Neutrophil (primary cell): ENCODE measurements at regions not wholly inside any gene's neighbourhood (a gene's known extent, or its start where the extent isn't known, plus 50 kb on each side); places are given as distances from the start of the nearest gene placed in this dataset.

Source experiments
- H3K27ac ChIP-seq: fragments of 200-600 bp; sonication (generic); 2 replicates; pipeline ENCODE4 v1.5.1; 2016; ENCODE audit warnings: mild to moderate bottlenecking, moderate library complexity
- H3K27me3 ChIP-seq: fragments of 200-600 bp; sonication (generic); 2 replicates; pipeline ENCODE4 v1.6.0; 2016; ENCODE audit warnings: mild to moderate bottlenecking
- H3K36me3 ChIP-seq: fragments of 200-600 bp; sonication (generic); 2 replicates; pipeline ENCODE4 v1.5.1; 2017
- H3K4me1 ChIP-seq, 2 experiments: fragments of 200-600 bp in 1 of 2; sonication (generic) in 1 of 2; 1 replicate in 1 of 2; 2 replicates in 1 of 2; pipeline versions ENCODE4 v1.5.1 to v1.6.1; 2013 to 2016; ENCODE audit warnings: low read depth in 1 of 2, low read length in 1 of 2, mild to moderate bottlenecking in 1 of 2, moderate library complexity in 1 of 2; ENCODE audit not compliant: control insufficient read depth in 1 of 2, insufficient read depth in 1 of 2
- H3K4me3 ChIP-seq, 2 experiments: fragments of 200-600 bp in 1 of 2; sonication (generic) in 1 of 2; 1 replicate in 1 of 2; 2 replicates in 1 of 2; pipeline ENCODE4 v1.5.1; 2013 to 2016; ENCODE audit warnings: low read depth in 1 of 2, low read length in 1 of 2, mild to moderate bottlenecking in 1 of 2, moderate library complexity in 1 of 2
- H3K9me3 ChIP-seq: fragments of 200-600 bp; sonication (generic); 2 replicates; pipeline ENCODE4 v1.5.1; 2016
- CTCF ChIP-seq: fragments of 200-600 bp; sonication (generic); IDR thresholded peaks from 2 replicates; pipeline ENCODE4 v1.5.1; 2016; ENCODE audit warnings: antibody characterized with exemption

DNA sequence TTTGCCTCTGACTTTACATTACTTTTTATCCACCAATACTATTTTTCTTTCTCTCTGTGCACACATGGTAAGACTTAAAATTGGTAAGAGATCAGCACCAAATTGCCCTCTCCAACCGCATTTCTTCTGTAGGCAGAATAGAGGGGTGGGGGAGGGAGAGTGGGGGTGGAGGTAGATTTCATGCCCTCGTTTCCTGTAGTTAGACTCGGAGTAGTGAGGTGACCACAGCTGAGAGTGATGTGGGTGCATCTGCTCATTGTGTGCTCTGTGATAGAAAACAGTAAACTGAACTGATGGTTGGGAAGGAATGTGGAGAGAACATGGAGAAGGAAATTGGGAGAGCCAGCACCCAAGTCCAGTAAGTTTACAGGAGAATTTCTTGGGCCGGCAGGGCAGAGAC, 498.3 kb downstream of the IRX1 start:
- no peak overlapping the region for H3K4me3 ChIP-seq
- no peaks in the 10 kb centered on the region for H3K4me1 ChIP-seq
- H3K36me3 ChIP-seq, result no peaks in the 10 kb centered on the region
- no peaks in the 10 kb centered on the region for H3K9me3 ChIP-seq
- H3K27me3 ChIP-seq, result no peaks in the 10 kb centered on the region
- H3K27ac ChIP-seq, result no peak overlapping the region
- no peak for TF ChIP-seq CTCF

DNA sequence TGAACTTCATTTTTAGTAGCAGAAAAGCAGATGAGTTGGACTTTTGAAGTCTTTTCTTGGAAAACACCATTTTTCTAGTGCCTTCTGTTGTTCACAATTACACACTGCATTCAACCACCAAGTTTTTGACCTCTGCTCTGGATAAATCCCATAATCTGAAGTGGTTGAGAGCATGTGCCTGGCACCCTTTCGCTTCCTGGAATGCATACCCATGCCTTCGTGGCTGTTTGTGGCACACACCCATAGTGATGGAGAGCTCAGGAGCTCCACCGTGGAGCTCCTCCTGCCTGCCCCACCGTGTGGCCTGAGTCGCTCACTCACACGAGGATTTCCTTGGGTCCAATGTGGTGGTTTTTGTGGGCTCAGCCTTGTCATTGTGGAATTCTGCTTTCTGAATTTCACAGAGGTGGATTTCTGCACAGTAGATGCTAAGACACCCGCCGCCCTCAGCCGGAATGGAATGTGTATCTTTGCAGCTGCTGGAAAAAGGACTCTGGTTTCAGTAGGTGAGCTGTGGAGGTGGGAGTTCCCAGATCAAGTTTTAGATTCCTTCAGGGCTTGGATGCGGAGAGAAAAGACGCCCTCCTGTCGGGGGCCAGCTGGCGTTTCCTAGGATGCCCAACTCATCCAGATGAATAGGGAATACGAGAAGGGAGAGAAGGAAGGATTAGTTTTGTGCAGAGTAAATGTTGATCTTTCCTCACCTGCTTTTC, 500.4 kb downstream of the IRX1 start:
- no peaks in the 10 kb centered on the region for H3K9me3 ChIP-seq
- H3K27me3 ChIP-seq, result no peaks in the 10 kb centered on the region
- no peaks in the 10 kb centered on the region for H3K36me3 ChIP-seq
- no peak for TF ChIP-seq CTCF
- H3K4me1 ChIP-seq, result no peaks in the 10 kb centered on the region
- no peak overlapping the region for H3K27ac ChIP-seq
- no peak overlapping the region for H3K4me3 ChIP-seq

DNA sequence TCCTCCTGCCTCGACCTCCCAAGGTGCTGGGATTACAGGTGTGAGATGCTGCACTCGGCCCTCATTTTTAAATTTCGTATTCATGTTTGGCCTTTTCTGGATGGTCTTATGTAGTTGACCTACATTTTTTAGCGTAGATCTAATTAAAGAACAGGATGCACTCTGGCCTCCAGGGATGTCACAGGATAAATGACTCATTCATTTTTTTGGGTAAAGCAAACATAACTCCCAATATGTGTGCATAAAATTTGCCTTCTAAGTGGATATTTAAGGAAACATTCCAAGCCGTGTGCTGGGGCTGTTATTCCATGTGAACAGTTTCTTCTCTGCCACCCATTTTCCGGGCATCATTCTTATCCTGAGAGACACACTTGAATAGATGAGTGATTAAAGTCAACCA, 501.6 kb downstream of the IRX1 start:
- H3K4me1 ChIP-seq, result no peaks in the 10 kb centered on the region
- no peaks in the 10 kb centered on the region for H3K9me3 ChIP-seq
- H3K4me3 ChIP-seq, result no peak overlapping the region
- no peaks in the 10 kb centered on the region for H3K36me3 ChIP-seq
- no peak for TF ChIP-seq CTCF
- H3K27me3 ChIP-seq, result no peaks in the 10 kb centered on the region
- H3K27ac ChIP-seq, result no peak overlapping the region

GRCh38 chr5:4098226-4098625, 502.6 kb downstream of the IRX1 start:
- H3K4me3 ChIP-seq, result no peak overlapping the region
- TF ChIP-seq CTCF, result no peak
- no peak overlapping the region for H3K27ac ChIP-seq
- H3K9me3 ChIP-seq, result no peaks in the 10 kb centered on the region
- no peaks in the 10 kb centered on the region for H3K4me1 ChIP-seq
- H3K36me3 ChIP-seq, result no peaks in the 10 kb centered on the region
- H3K27me3 ChIP-seq, result no peaks in the 10 kb centered on the region

DNA sequence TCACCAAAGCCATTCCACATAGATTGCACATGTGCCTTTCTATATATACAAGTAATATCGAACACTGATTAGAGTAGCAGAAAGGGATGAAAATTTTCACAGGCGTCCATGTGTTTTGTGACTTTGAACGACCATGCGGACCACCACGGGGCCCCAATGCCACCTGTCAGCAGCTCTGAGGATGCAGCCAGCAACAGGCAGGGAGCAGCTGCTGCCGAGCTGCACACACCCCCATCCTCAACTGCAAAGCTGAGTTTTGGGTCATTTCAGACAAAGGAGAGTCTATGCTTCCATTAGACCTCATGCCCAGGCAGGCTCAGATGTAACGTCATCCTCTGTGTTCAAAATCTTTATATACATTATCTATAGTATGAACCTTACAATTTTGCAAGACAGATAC, 503.8 kb downstream of the IRX1 start:
- Histone ChIP-seq H3K27me3 (no peaks in the 10 kb centered on the region), H3K27ac (no peak overlapping the region), H3K4me1 (no peaks in the 10 kb centered on the region), H3K4me3 (no peak overlapping the region), H3K9me3 (no peaks in the 10 kb centered on the region), H3K36me3 (no peaks in the 10 kb centered on the region)
- no peak for TF ChIP-seq CTCF

DNA sequence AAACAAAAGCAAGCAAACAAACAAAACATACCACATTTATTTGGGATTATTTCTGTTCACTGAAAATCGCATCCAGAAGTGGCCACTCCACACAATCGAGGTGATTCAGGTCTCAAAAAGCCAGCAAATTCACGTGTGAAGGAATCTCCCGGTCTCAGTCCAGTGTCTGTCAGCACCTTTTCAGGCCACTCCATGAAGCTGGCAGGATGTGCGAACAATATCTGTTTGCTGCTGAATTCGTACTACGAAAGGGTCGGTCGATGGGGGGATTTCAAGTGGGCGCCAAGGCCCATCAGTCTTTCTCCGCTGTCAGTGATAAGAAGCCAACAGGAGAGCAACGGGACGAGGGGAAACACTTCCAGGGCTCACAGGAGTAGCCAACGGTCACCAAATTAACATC, 505.1 kb downstream of the IRX1 start:
- no peak overlapping the region for H3K4me3 ChIP-seq
- H3K27ac ChIP-seq, result no peak overlapping the region
- H3K9me3 ChIP-seq, result no peaks in the 10 kb centered on the region
- no peak for TF ChIP-seq CTCF
- H3K36me3 ChIP-seq, result no peaks in the 10 kb centered on the region
- H3K4me1 ChIP-seq, result no peaks in the 10 kb centered on the region
- H3K27me3 ChIP-seq, result no peaks in the 10 kb centered on the region
